ENCODE measurements at regions not wholly inside any gene's neighbourhood (a gene's known extent, or its start where the extent isn't known, plus 50 kb on each side); places are given as distances from the start of the nearest gene placed in this dataset.
"Not testable (repeated sequence)": the region's sequence is repeated elsewhere in the genome, so short reads cannot be mapped to it uniquely, and the experiment has no call there.

GRCh38 chr2:111410868-111411406 is 290.2 kb downstream of the BCL2L11 start:
- H3K27me3 ChIP-seq; DNase-seq; H3K4me3 ChIP-seq; H3K4me1 ChIP-seq; H3K9me3 ChIP-seq; ATAC-seq; intact Hi-C loops (cut with DNase I; ENCODE audit: low total_unique reads); H3K36me3 ChIP-seq; in situ Hi-C loops (cut with MboI; ENCODE audit: low sequenced_read_pairs in 4 of 4); H3K27ac ChIP-seq: not testable (repeated sequence)

- intact Hi-C loops (cut with DNase I; ENCODE audit: low total_unique reads); H3K4me3 ChIP-seq; DNase-seq; H3K9me3 ChIP-seq; in situ Hi-C loops (cut with MboI; ENCODE audit: low sequenced_read_pairs in 4 of 4); H3K36me3 ChIP-seq; H3K4me1 ChIP-seq; H3K27me3 ChIP-seq; ATAC-seq; H3K27ac ChIP-seq: not testable (repeated sequence)
These were observed 291.4 kb downstream of the BCL2L11 start for GRCh38 chr2:111411867-111412681.

GRCh38 chr2:111412841-111413650 is 292.3 kb downstream of the BCL2L11 start:
- H3K27ac ChIP-seq; H3K9me3 ChIP-seq; DNase-seq; H3K4me1 ChIP-seq; in situ Hi-C loops (cut with MboI; ENCODE audit: low sequenced_read_pairs in 4 of 4); H3K27me3 ChIP-seq; intact Hi-C loops (cut with DNase I; ENCODE audit: low total_unique reads); H3K4me3 ChIP-seq; H3K36me3 ChIP-seq; ATAC-seq: not testable (repeated sequence)

DNA sequence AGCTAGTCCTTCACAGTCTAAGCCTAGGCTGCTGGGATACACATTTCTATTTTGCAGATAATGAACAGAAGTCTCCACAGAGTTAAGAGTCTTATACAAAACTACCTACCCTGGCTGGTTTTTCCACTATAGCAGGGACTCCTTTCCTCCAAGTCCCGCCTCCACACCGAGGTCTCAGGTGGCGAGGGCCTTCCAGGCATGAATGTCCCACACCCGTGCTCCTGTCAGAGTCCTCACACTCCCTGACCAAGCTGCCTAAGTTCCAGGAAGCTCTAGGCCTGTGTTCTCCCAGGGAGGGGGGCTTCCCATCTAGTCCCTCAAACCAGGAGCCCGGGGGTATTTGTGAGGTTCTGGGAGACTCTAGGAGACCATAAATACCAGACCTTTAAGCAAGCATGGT is 293.2 kb downstream of the BCL2L11 start:
- in situ Hi-C loops (cut with MboI; ENCODE audit: low sequenced_read_pairs in 4 of 4); ATAC-seq; intact Hi-C loops (cut with DNase I; ENCODE audit: low total_unique reads); H3K36me3 ChIP-seq; H3K4me1 ChIP-seq; H3K27ac ChIP-seq; H3K9me3 ChIP-seq; H3K4me3 ChIP-seq; DNase-seq; H3K27me3 ChIP-seq: not testable (repeated sequence)

GRCh38 chr2:111415765-111416743 is 295.3 kb downstream of the BCL2L11 start:
- intact Hi-C loops (cut with DNase I; ENCODE audit: low total_unique reads); H3K9me3 ChIP-seq; H3K4me3 ChIP-seq; H3K27me3 ChIP-seq; DNase-seq; H3K4me1 ChIP-seq; in situ Hi-C loops (cut with MboI; ENCODE audit: low sequenced_read_pairs in 4 of 4); H3K36me3 ChIP-seq: not testable (repeated sequence)
- peak; percentile 69 to 80 for ATAC-seq
- H3K27ac ChIP-seq: peak overlapping the region in 2 of 4 donors; percentile 43 to 44

DNA sequence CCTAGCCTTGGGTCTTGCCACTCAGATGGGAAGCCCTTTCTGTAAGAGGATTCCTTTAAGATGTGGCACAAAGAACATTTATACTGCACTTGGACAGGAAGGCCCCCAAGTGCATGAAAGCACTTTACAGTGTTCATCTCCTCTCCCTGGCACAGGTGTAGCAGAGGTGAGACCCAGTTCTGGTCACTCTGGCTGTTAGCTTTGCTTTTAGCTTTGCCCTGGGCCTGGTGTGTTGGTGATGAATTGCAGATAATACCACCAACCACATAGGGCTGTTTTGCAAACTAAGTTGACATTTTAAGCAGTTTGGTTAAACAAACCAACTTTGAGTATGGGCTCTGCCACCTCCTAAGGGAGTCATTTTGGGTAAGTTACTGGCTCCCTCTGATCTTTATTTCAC is 296.3 kb downstream of the BCL2L11 start:
- ATAC-seq; in situ Hi-C loops (cut with MboI; ENCODE audit: low sequenced_read_pairs in 4 of 4); intact Hi-C loops (cut with DNase I; ENCODE audit: low total_unique reads); H3K9me3 ChIP-seq; H3K27ac ChIP-seq; DNase-seq; H3K36me3 ChIP-seq; H3K4me3 ChIP-seq; H3K4me1 ChIP-seq; H3K27me3 ChIP-seq: not testable (repeated sequence)

DNA sequence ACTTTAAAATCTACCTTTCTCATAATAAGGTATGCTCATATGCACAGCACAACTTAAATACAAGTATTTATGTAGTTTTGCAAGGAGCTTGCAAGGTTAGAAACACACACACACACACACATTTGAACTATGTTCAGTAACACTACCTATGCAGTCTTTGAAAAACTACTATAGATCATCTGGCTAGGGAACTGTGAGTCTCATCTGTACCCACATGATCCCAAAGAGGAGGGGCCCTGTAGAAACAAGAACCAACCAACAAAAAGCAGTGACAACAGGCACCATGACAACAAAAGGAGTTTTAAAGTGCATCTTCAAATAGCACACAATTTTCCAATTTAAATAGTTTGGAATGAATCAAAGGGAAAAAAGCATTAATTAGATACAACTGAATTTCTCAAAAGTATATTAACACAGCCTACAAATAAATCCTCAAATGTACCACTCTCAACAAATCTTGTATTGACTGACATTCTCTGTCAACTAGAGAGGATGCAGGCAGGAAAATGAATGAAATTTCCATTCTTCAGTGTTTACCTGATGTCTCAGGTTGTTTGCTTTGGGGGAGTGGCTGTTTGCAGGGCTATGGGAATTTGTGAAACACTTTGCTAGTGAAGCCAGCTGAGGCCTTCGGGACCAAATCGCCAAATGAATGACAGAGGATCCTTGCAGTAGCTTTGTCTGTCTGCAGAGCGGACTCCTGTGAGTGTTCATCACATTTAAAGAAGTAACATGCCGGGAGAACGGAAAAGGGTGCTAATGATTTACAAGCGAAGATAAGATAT is 297.6 kb downstream of the BCL2L11 start:
- H3K4me1 ChIP-seq; in situ Hi-C loops (cut with MboI; ENCODE audit: low sequenced_read_pairs in 4 of 4); H3K27me3 ChIP-seq; intact Hi-C loops (cut with DNase I; ENCODE audit: low total_unique reads); H3K36me3 ChIP-seq; H3K4me3 ChIP-seq; ATAC-seq; H3K9me3 ChIP-seq; H3K27ac ChIP-seq; DNase-seq: not testable (repeated sequence)

- H3K4me3 ChIP-seq; intact Hi-C loops (cut with DNase I; ENCODE audit: low total_unique reads); H3K4me1 ChIP-seq; ATAC-seq; DNase-seq; H3K9me3 ChIP-seq; in situ Hi-C loops (cut with MboI; ENCODE audit: low sequenced_read_pairs in 4 of 4); H3K27me3 ChIP-seq; H3K36me3 ChIP-seq; H3K27ac ChIP-seq: not testable (repeated sequence)
These were observed 299.4 kb downstream of the BCL2L11 start for GRCh38 chr2:111420074-111420473.

DNA sequence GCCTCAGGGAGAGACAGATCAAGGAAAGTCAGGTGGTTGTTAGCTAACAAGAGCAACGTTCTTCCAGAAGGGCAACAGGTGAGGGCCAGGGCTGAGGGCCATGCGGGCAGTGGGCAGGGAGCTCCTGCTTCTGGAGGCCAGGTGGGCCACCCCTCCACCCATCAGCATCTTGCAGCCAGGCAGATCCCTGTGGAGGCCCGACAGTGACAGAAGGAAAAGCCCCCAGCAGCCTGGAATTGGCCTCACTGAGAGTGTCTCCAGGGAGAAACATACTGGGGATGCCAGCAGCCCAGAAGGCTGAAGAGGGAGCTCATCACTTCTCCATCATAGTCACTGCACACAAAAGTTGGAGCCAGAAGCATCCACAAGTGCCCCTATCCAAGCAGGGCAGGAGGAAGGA is 300.1 kb downstream of the BCL2L11 start:
- H3K9me3 ChIP-seq; intact Hi-C loops (cut with DNase I; ENCODE audit: low total_unique reads); ATAC-seq; H3K4me1 ChIP-seq; in situ Hi-C loops (cut with MboI; ENCODE audit: low sequenced_read_pairs in 4 of 4); H3K36me3 ChIP-seq; H3K27ac ChIP-seq; H3K27me3 ChIP-seq; DNase-seq; H3K4me3 ChIP-seq: not testable (repeated sequence)

GRCh38 chr2:111421949-111422348 is 301.2 kb downstream of the BCL2L11 start:
- in situ Hi-C loops (cut with MboI; ENCODE audit: low sequenced_read_pairs in 4 of 4); DNase-seq; H3K27me3 ChIP-seq; H3K4me1 ChIP-seq; ATAC-seq; H3K27ac ChIP-seq; intact Hi-C loops (cut with DNase I; ENCODE audit: low total_unique reads); H3K36me3 ChIP-seq; H3K9me3 ChIP-seq; H3K4me3 ChIP-seq: not testable (repeated sequence)
